ENCODE measurements at regions not wholly inside any gene's neighbourhood (a gene's known extent, or its start where the extent isn't known, plus 50 kb on each side); places are given as distances from the start of the nearest gene placed in this dataset.

DNA sequence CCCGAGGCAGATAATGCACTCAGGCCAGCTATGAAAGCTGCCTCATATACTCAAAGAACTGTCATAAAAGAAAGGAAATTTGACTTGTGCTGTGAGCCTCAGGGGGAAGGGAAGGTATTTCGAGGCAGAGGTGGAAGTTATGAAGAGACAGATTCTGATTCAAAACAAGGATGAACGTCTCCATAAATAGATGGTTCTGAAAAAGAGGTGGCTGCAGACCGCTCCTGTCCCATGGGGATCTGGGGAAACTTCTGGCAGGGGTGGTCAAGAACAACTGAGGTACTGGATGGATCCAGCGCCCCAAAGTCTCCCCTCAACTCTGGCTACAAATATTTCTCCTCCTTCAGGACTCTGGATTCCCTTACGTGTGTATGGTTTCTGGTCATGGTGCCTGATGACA is 168.1 kb upstream of the IRS2 start:
- TF ChIP-seq, protein P1, sequence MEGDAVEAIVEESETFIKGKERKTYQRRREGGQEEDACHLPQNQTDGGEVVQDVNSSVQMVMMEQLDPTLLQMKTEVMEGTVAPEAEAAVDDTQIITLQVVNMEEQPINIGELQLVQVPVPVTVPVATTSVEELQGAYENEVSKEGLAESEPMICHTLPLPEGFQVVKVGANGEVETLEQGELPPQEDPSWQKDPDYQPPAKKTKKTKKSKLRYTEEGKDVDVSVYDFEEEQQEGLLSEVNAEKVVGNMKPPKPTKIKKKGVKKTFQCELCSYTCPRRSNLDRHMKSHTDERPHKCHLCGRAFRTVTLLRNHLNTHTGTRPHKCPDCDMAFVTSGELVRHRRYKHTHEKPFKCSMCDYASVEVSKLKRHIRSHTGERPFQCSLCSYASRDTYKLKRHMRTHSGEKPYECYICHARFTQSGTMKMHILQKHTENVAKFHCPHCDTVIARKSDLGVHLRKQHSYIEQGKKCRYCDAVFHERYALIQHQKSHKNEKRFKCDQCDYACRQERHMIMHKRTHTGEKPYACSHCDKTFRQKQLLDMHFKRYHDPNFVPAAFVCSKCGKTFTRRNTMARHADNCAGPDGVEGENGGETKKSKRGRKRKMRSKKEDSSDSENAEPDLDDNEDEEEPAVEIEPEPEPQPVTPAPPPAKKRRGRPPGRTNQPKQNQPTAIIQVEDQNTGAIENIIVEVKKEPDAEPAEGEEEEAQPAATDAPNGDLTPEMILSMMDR (IDR thresholded peaks at IDR 0.05; ENCODE audit: low read depth, low read length, missing input control): no peak
- TF ChIP-seq JUND (IDR thresholded peaks at IDR 0.05): no peak
- TF ChIP-seq SP1 (IDR thresholded peaks at IDR 0.05): no peak
- TF ChIP-seq TAF1 (conservative IDR thresholded peaks at IDR 0.05): no peak
- TF ChIP-seq, protein P2, sequence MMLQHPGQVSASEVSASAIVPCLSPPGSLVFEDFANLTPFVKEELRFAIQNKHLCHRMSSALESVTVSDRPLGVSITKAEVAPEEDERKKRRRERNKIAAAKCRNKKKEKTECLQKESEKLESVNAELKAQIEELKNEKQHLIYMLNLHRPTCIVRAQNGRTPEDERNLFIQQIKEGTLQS (IDR thresholded peaks at IDR 0.05): no peak
- no peak for TF ChIP-seq GABPA (IDR thresholded peaks at IDR 0.05 in 1 of 2, conservative IDR thresholded peaks at IDR 0.05 in 1 of 2)
- TF ChIP-seq HNF4A (conservative IDR thresholded peaks at IDR 0.05): no peak
